BJ (cell line): ENCODE measurements at regions not wholly inside any gene's neighbourhood (a gene's known extent, or its start where the extent isn't known, plus 50 kb on each side); places are given as distances from the start of the nearest gene placed in this dataset.
A peak's percentile ranks its signal among the peaks of the same experiment; 100 is the strongest.

Experiments used
- CTCF ChIA-PET: fragments of 350-600 bp; formaldehyde crosslinking; extraction: SDS; loops from one replicate; lab custom pipeline; 2021; ENCODE audit warnings: antibody characterized with exemption, inconsistent platforms; lab: Yijun Ruan, JAX
- POLR2A ChIA-PET: fragments of 300-600 bp; sonication (Branson Sonifier 250); formaldehyde crosslinking; extraction: SDS; loops from one replicate; lab custom pipeline; 2021; ENCODE audit warnings: antibody characterized with exemption; lab: Charles Lee
- DNase-seq: peaks from one replicate; pipeline ENCODE4 v3.0.0-alpha.2; 2011; ENCODE audit warnings: low read depth
- H3K27me3 ChIP-seq: 2 replicates; pipeline ENCODE4 v1.6.0; 2011; ENCODE audit warnings: low read length; ENCODE audit not compliant: control insufficient read depth, insufficient read depth
- H3K36me3 ChIP-seq: 2 replicates; pipeline ENCODE4 v1.5.1; 2011; ENCODE audit warnings: low read length; ENCODE audit not compliant: control insufficient read depth, insufficient read depth
- H3K4me3 ChIP-seq: 2 replicates; pipeline ENCODE4 v1.5.1; 2011; ENCODE audit warnings: low read depth, mild to moderate bottlenecking, control low read depth, low read length
- TF ChIP-seq, protein P1 (sequence below): IDR thresholded peaks from 2 replicates; pipeline ENCODE4 v1.5.1; 2011; ENCODE audit warnings: low read depth, mild to moderate bottlenecking, control low read depth, inconsistent platforms, low read length, moderate library complexity; ENCODE audit not compliant: insufficient read depth

DNA sequence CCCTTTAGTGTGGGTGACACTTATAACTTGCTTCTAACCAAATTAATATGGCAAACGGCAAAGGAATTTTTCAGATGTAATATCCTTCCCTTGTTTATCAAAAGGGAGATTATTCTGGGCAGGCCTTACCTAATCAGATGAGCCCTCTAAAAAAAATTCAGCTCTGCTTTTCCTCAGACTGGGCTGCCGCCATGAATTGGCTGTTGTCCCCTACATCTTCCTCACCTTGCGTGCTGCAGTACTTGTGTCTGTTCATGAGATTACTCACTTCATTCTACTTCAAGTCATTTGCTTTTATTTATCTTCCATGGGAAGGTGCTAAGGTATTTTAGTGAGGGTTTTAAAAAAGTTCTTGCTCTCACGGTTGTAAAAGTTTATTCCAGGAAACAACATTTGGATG lies 705.5 kb downstream of the KCNT2 start:
- Histone ChIP-seq H3K36me3 (no peaks in the 10 kb centered on the region), H3K27me3 (no peaks in the 10 kb centered on the region), H3K4me3 (no peak overlapping the region)
- TF ChIP-seq, protein P1, sequence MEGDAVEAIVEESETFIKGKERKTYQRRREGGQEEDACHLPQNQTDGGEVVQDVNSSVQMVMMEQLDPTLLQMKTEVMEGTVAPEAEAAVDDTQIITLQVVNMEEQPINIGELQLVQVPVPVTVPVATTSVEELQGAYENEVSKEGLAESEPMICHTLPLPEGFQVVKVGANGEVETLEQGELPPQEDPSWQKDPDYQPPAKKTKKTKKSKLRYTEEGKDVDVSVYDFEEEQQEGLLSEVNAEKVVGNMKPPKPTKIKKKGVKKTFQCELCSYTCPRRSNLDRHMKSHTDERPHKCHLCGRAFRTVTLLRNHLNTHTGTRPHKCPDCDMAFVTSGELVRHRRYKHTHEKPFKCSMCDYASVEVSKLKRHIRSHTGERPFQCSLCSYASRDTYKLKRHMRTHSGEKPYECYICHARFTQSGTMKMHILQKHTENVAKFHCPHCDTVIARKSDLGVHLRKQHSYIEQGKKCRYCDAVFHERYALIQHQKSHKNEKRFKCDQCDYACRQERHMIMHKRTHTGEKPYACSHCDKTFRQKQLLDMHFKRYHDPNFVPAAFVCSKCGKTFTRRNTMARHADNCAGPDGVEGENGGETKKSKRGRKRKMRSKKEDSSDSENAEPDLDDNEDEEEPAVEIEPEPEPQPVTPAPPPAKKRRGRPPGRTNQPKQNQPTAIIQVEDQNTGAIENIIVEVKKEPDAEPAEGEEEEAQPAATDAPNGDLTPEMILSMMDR: no peak
- POLR2A ChIA-PET: no interaction called here
- DNase-seq: no peak
- CTCF ChIA-PET: no interaction called here

DNA sequence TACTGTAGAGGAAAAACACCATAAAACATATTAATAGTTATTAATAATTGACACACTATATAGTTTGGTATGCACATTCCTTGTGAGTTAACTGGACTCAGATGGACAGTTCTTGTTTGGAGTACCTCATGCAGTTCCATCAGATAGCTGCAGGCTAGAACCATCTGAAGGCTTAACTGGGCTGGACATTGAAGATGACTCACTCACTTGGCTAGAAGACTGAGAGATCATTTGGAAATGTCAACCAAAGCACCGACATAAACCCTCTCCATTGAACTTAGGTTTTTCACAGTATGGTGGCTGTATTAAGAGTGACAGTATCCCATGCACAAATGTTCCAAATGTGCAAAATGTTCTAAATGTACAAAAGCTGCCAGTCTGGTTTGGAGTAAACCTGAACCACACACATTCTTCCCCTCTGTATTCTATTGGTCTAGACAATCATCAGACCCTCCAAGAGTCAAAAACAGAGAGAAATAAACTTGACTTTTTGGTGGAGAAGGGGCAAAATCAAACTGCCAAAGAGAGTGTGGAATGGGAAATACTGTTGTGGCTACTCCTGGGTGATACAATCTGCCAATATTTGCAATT lies 708.4 kb downstream of the KCNT2 start:
- TF ChIP-seq, protein P1: no peak
- peak; percentile 52 for DNase-seq
- CTCF ChIA-PET: no interaction called here
- H3K27me3 ChIP-seq: no peaks in the 10 kb centered on the region
- no peaks in the 10 kb centered on the region for H3K36me3 ChIP-seq
- no peak overlapping the region for H3K4me3 ChIP-seq
- POLR2A ChIA-PET: no interaction called here

DNA sequence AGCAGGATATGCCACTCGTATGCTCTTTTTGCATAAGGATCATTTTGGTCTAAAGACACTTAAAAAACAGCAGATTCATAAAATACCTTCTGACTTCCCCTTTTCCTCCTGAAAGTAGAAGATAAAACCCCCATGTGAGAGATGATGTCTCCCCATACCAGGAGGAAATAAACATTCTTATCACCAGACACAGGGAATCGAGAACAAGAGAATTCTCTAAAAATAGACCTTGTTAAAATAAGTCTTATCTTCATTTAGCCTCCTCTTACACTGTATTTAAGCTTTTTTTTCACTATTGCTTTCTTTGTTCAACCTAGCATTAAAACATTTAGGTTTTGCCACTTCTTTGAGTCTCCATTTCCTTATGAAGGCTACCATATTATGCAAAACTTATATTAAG lies 709.3 kb downstream of the KCNT2 start:
- Histone ChIP-seq H3K27me3 (no peaks in the 10 kb centered on the region), H3K4me3 (no peak overlapping the region), H3K36me3 (no peaks in the 10 kb centered on the region)
- TF ChIP-seq, protein P1: no peak
- DNase-seq: no peak
- POLR2A ChIA-PET: no interaction called here
- CTCF ChIA-PET: no interaction called here

DNA sequence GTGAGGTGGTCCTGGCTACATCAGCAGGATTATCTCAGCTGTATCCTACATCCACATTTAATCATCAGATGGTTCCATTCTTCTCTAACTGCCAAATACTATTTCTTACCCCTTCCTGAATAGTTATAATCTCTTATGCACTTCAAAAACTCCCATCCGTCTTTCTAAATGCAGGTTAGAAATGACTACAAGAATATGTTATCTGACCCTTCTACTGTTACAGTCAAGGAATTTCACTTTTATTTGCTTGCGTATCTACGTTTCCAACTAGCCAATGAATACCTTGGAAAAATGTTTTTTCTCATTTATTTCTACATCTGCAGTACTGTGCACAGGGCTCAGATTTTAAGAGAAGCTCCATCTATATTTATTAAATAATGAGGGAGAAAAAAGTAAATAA lies 709.9 kb downstream of the KCNT2 start:
- ChIA-PET CTCF (interaction anchor here (1.0 kb wide), 1 partner anchor 12 kb away, joined by 3 read pairs; no protein-coding TSS in a partner anchor), POLR2A (no interaction called here)
- H3K36me3 ChIP-seq: no peaks in the 10 kb centered on the region
- DNase-seq: no peak
- H3K4me3 ChIP-seq: no peak overlapping the region
- TF ChIP-seq, protein P1: no peak
- H3K27me3 ChIP-seq: no peaks in the 10 kb centered on the region

DNA sequence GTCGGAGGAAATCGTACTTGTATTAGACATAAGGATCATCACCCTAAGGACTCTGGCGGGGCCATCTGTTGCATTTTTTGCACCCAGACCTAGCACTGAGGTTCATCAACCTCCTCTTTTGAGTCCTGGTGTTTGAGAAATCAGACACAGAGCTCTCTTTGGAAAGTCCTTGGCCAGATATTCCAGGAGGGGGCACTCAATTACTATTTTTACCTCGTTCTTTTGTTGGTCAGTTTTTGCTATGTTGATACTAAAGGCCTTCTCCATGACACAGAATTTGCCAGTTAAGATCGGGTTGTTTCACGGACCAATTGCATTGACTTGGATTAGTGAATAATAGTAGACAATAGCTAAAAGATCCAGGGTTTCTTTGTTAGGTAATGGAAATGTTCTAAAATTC lies 711.2 kb downstream of the KCNT2 start:
- Histone ChIP-seq H3K36me3 (no peaks in the 10 kb centered on the region), H3K27me3 (no peaks in the 10 kb centered on the region), H3K4me3 (no peak overlapping the region)
- POLR2A ChIA-PET: no interaction called here
- no peak for DNase-seq
- CTCF ChIA-PET: interaction anchor here (0.5 to 1.0 kb wide), 3 partner anchors 9 to 158 kb away, joined by 3 read pairs; no protein-coding TSS in a partner anchor
- TF ChIP-seq, protein P1: no peak
